ENCODE measurements at regions not wholly inside any gene's neighbourhood (a gene's known extent, or its start where the extent isn't known, plus 50 kb on each side); places are given as distances from the start of the nearest gene placed in this dataset.

DNA sequence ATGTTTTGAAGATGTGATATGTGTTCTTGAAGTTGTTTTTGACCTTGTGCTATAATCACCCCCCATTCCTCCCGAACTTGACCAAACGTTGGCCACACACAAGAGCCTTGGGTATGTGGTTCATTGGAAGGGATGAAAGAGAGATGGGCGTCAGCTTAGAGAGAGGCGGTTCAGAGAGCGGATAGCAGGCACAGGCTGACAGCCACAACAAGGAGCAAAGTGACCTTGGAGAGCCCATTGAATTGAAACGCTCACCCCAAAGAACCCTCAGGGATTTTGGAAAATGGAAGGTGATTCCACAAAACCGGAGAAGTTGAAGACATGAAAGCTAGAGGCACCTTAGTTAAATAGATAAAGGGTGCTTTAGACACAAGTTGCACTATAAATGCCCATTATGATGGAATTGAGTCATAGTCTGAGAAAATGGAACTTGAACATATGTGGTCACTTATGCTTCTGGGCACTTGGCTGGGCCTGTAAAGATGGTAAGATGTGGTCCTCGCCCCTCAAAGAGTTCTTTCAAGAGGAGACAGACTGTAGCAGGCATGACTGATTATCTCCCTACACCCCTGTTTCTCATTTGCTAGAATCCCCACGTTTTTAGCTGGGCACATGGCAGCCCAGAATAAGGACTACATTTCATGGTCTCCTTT, 188.5 kb upstream of the HAAO start:
- TF ChIP-seq, protein P1, sequence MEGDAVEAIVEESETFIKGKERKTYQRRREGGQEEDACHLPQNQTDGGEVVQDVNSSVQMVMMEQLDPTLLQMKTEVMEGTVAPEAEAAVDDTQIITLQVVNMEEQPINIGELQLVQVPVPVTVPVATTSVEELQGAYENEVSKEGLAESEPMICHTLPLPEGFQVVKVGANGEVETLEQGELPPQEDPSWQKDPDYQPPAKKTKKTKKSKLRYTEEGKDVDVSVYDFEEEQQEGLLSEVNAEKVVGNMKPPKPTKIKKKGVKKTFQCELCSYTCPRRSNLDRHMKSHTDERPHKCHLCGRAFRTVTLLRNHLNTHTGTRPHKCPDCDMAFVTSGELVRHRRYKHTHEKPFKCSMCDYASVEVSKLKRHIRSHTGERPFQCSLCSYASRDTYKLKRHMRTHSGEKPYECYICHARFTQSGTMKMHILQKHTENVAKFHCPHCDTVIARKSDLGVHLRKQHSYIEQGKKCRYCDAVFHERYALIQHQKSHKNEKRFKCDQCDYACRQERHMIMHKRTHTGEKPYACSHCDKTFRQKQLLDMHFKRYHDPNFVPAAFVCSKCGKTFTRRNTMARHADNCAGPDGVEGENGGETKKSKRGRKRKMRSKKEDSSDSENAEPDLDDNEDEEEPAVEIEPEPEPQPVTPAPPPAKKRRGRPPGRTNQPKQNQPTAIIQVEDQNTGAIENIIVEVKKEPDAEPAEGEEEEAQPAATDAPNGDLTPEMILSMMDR (conservative IDR thresholded peaks at IDR 0.05; ENCODE audit: low read length), result no peak
- TF ChIP-seq EZH2phosphoT487 (IDR thresholded peaks at IDR 0.05; ENCODE audit: borderline replicate concordance, low read depth, low read length), result no peak

Data from OCI-LY7 (cell line).